GM19238 (cell line): ENCODE measurements at regions not wholly inside any gene's neighbourhood (a gene's known extent, or its start where the extent isn't known, plus 50 kb on each side); places are given as distances from the start of the nearest gene placed in this dataset.
A peak's percentile ranks its signal among the peaks of the same experiment; 100 is the strongest.

Experiments
- DNase-seq: peaks from one replicate; pipeline ENCODE4 v3.0.0; 2011; ENCODE audit warnings: low spot score; ENCODE audit not compliant: insufficient read length

DNA sequence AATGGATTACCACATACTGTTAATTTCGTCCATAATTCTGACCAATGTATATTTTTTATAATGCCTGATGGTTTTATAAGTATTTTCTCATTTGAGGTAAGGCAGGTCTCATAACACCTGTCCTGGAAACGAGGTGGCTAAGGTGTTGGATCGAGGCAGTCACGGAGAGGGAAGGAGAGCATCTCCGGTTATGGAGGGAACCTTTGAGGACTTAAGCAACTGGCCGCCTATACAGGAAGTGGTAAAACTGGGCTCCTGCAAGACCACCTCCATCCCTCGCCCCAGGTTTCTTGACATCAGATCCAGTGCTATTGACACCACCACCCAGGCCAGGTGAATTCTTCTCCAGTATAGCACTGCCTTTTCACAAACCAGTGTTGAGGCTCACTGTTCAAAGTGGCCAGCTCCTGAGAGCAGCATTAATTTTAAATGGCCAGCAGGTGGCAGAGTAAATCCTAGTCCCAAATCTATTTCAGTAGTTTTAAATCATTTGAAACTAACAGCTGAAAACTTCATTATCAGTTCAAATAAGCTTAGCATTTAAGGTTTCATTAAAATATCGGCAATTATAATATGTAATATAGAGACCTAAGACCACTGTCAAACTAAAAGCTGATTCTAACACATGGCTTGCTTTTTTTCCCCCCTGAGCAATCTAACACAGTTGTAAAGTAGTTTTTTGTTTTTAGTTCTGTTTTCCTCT lies 100.8 kb downstream of the PPM1A start:
- peak; percentile 5 for DNase-seq

DNA sequence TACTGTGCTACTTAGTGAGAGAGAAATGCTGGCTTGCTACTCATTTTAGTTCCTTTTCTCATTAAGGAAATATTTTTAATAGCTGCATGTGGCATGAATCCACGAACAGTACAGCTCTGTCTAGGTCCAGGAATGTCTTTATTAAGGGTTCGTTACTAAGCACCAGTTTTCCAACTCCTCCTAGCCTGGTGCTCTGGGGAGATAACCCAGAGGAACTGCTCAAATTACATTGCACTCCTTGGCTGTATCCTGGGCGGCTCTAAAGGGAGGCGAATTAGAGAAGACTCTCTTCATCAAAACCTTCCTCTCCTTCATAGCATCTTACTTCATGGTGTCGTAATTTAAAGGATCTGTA lies 101.3 kb downstream of the PPM1A start:
- no peak for DNase-seq

DNA sequence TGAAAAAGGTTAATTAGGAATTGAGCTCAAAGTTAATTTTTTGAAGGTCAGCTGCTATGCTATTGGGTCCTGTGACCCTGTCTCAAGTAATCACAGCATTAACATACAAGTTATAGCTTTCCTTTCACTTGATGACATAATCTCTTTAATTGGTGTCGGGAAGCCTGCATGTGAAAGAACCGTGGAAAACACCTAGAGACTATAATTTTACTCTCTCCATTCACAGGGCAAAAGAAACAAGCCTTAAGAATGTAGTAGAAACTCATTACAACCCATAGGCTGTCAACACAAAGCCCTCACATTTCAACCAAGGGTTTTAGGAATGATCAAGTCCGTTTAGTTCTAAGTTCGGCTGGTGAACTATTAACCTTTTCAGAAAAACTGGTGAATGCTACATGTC lies 104.4 kb downstream of the PPM1A start:
- no peak for DNase-seq

DNA sequence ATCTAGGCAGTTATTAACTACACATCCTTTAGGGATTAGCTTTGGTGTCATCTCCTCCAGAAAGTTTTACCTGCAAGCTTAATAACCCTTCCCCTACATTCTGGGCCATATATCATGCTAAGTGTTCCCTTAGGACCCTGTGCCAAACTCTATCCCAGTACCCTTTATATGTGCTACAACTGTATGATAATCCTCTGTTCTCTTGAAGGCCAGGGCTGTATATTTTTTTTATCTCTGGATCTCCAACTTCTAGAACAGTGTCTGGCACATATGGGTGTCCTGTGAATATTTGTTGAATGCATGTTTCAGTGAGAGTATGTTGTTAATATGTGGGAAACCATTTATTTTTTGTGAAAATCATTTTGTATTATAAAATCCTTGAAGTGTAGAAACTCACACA lies 106.7 kb downstream of the PPM1A start:
- no peak for DNase-seq

DNA sequence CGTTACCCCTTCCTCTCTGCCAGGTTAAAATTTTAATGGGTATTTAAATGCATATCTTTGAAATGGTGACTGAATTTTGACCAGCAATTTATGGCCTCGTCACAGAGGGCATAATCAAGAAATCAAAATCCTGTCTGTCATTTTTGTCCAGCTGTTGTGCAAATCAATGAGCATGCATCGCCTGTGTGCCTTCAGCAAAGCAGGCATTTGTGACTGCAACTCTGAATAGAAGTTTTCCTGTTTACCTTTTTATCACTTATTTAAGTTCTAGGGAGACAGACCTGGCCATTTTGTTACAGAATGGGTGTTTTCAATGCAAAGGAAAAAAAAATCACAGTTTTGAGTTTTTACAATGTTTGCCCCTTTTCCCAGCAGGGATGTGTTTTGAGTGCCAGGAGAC lies 107.4 kb downstream of the PPM1A start:
- no peak for DNase-seq

DNA sequence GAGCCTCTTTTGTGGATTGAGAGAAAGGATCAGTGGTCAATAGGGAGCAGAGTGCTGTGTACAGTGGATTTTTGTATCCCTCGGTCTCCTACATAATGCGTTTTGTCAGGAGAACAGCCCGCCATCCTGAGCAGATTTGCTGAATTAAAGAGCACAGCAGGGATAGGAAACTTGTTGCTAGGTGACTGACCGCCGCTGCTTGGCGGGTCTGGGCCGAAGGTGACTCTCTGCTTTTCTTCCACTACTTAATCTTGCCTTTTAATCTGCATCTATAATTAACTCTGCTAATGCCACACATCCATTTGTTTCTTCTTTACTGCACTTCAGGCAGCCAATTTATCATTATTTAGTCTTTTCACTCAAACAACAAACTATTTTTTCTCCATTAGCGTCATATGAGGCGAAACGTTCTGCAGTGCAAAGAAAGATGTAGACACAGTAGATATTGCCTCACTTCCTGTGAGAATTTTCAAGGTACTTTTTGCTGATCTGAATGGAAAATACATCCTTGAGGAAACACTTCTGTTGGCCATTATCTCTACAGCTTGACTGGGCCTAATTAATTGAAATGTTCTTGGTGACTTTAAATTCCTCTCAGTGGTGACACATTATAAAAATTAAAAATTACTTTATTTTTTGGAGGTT lies 108.0 kb downstream of the PPM1A start:
- no peak for DNase-seq

DNA sequence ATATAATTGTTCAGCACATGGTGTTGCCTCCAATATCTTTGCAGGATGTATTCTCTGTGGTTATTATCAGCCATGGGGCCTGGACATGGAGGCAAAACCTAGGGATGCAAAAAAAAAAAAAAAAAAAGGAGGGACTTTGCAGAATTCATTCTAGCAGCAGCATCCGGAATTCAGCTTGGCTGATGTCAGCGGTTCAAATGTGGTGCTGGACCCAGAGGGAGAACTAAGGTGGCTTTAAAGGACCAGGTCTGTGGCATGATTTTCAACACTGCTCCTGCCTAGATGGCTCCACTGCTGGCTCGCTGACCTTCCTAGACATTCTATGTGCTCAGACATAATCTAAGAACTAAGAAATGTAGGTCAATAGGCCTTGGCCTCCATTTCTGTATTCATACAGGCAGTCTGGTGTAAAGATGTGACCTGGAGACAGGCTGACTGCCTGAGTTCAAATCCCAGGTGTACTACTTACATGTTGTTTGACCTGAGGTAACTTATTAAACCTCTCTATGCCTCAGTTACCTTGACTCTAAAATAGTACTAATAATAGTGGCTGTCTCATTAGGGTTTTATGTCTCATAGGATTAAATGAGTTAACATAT lies 108.6 kb downstream of the PPM1A start:
- no peak for DNase-seq

DNA sequence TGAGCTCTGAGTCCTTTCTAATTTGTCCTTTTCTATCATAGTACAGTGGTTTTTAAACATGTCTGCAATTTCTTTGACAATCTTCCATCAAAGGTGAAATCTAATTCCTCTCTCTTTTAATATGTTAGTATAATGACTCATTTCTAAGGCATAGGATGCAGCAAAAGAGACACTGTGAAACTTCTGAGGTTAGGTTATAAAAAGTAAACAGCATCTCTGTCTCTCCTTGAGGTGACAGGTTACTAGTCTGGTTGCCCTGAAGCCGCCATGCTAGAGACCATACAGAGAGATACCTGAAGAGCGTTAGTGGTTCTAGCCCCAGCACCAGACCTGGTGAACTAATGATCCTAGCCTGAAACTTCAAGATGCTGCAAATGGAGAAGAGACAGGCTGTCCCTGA lies 114.3 kb downstream of the PPM1A start:
- DNase-seq = no peak

DNA sequence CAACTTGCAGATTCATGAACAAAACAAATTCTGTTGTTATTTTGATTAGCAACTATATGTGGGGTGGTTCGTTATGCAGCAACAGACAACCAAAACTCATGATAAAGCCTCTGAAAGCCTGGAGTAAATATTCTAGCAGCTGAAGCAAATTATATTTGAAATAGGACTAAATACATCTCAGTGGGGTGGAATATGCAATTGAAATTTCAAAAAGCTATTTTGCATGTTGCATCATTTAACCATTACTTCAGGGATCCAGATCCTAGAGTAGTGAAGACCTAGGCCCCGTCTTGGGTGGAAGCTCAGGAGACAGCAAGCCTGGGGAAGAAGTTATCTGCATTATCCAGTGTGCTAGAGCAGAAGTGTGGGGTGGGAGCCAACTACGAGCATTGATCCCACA lies 114.7 kb downstream of the PPM1A start:
- no peak for DNase-seq

DNA sequence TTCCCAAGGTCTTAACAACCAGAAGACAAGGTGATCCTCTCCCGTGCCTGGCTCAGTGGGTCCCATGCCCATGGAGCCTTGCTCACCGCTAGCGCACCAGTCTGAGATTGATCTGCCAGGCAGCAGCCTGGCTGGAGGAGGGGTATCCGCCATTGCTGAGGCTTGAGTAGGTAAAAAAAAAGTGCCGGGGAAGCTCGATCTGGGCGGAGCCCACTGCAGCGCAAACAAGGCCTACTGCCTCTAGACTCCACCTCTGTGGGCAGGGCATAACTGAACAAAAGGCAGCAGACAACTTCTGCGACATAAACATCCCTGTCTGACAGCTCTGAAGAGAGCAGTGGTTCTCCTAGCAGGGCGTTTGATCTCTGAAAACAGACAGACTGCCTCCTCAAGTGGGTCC lies 104.0 kb downstream of the C14orf39 start:
- DNase-seq = no peak
